ENCODE measurements at regions not wholly inside any gene's neighbourhood (a gene's known extent, or its start where the extent isn't known, plus 50 kb on each side); places are given as distances from the start of the nearest gene placed in this dataset.

- DNase-seq (ENCODE audit: insufficient read length, low spot score): no peak
- FAIRE-seq: no peak
Observed at GRCh38 chr1:195941795-195942194, 666.4 kb downstream of the KCNT2 start.

GRCh38 chr1:195941314-195941713 lies 666.9 kb downstream of the KCNT2 start:
- no peak for FAIRE-seq
- no peak for DNase-seq (ENCODE audit: insufficient read length, low spot score)

GRCh38 chr1:195939844-195940243 lies 668.4 kb downstream of the KCNT2 start:
- FAIRE-seq (no peak), DNase-seq (ENCODE audit: insufficient read length, low spot score) (peak; percentile 8)

- DNase-seq (ENCODE audit: insufficient read length, low spot score) (no peak), FAIRE-seq (no peak)
Observed at GRCh38 chr1:195934817-195935553, 673.3 kb downstream of the KCNT2 start.

- DNase-seq (ENCODE audit: insufficient read length, low spot score) (no peak), FAIRE-seq (no peak)
Observed at GRCh38 chr1:195933835-195934234, 674.4 kb downstream of the KCNT2 start.

GRCh38 chr1:195915826-195916225 lies 692.4 kb downstream of the KCNT2 start:
- no peak for FAIRE-seq
- no peak for DNase-seq (ENCODE audit: insufficient read length, low spot score)

- no peak for DNase-seq (ENCODE audit: insufficient read length, low spot score)
- FAIRE-seq: no peak
Observed at GRCh38 chr1:195909061-195909460, 699.2 kb downstream of the KCNT2 start.

- no peak for FAIRE-seq
- no peak for DNase-seq (ENCODE audit: insufficient read length, low spot score)
Observed at GRCh38 chr1:195908121-195908520, 700.1 kb downstream of the KCNT2 start.

GRCh38 chr1:195903203-195903602 lies 705.0 kb downstream of the KCNT2 start:
- DNase-seq (ENCODE audit: insufficient read length, low spot score) (no peak), FAIRE-seq (no peak)

- DNase-seq (ENCODE audit: insufficient read length, low spot score): no peak
- no peak for FAIRE-seq
Observed at GRCh38 chr1:195902779-195903178, 705.5 kb downstream of the KCNT2 start.

GRCh38 chr1:195899762-195900352 lies 708.4 kb downstream of the KCNT2 start:
- DNase-seq (ENCODE audit: insufficient read length, low spot score): peak; percentile 8
- FAIRE-seq: no peak

GRCh38 chr1:195898924-195899323 lies 709.3 kb downstream of the KCNT2 start:
- no peak for FAIRE-seq

GRCh38 chr1:195898373-195898772 lies 709.9 kb downstream of the KCNT2 start:
- DNase-seq (ENCODE audit: insufficient read length, low spot score) (no peak), FAIRE-seq (no peak)

More at GRCh38 chr1:195898924-195899323, 709.3 kb downstream of the KCNT2 start:
- DNase-seq (ENCODE audit: insufficient read length, low spot score): no peak

GRCh38 chr1:195897076-195897475 lies 711.2 kb downstream of the KCNT2 start:
- FAIRE-seq (no peak), DNase-seq (ENCODE audit: insufficient read length, low spot score) (no peak)

GRCh38 chr1:195894411-195894810 lies 713.8 kb downstream of the KCNT2 start:
- FAIRE-seq (no peak), DNase-seq (ENCODE audit: insufficient read length, low spot score) (no peak)

GRCh38 chr1:195886000-195886399 lies 722.2 kb downstream of the KCNT2 start:
- FAIRE-seq (no peak), DNase-seq (ENCODE audit: insufficient read length, low spot score) (no peak)

- DNase-seq (ENCODE audit: insufficient read length, low spot score): no peak
- no peak for FAIRE-seq
Observed at GRCh38 chr1:195878478-195878877, 729.8 kb downstream of the KCNT2 start.

- FAIRE-seq (no peak), DNase-seq (ENCODE audit: insufficient read length, low spot score) (no peak)
Observed at GRCh38 chr1:195876792-195877191, 731.4 kb downstream of the KCNT2 start.

GRCh38 chr1:195872376-195872775 lies 735.9 kb downstream of the KCNT2 start:
- no peak for DNase-seq (ENCODE audit: insufficient read length, low spot score)

GRCh38 chr1:195867638-195868037 lies 740.6 kb downstream of the KCNT2 start:
- no peak for FAIRE-seq
- no peak for DNase-seq (ENCODE audit: insufficient read length, low spot score)

More at GRCh38 chr1:195872376-195872775, 735.9 kb downstream of the KCNT2 start:
- FAIRE-seq: no peak

GRCh38 chr1:195866781-195867222 lies 741.4 kb downstream of the KCNT2 start:
- no peak for DNase-seq (ENCODE audit: insufficient read length, low spot score)
- FAIRE-seq: no peak

GRCh38 chr1:195866091-195866780 lies 742.0 kb downstream of the KCNT2 start:
- DNase-seq (ENCODE audit: insufficient read length, low spot score): no peak
- no peak for FAIRE-seq

All from HTR-8/SVneo (cell line).